ENCODE measurements at regions not wholly inside any gene's neighbourhood (a gene's known extent, or its start where the extent isn't known, plus 50 kb on each side); places are given as distances from the start of the nearest gene placed in this dataset.

DNA sequence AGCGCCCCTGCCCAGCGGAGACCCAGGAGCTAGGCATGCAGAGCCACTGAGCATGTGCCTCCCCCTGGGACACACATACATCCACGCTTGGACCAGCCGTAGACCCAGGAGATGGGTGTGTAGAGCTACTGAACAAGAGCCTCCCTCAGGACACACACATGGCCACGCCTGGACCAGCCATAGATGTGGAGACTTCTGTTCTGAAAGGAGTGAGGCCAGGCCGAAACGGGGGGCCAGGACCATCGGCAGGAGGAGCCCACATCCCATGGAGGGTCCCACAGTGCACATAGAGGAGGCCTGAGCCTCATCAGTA lies 340.4 kb downstream of the TCERG1L start:
- no peak for DNase-seq (ENCODE audit: low spot score)

DNA sequence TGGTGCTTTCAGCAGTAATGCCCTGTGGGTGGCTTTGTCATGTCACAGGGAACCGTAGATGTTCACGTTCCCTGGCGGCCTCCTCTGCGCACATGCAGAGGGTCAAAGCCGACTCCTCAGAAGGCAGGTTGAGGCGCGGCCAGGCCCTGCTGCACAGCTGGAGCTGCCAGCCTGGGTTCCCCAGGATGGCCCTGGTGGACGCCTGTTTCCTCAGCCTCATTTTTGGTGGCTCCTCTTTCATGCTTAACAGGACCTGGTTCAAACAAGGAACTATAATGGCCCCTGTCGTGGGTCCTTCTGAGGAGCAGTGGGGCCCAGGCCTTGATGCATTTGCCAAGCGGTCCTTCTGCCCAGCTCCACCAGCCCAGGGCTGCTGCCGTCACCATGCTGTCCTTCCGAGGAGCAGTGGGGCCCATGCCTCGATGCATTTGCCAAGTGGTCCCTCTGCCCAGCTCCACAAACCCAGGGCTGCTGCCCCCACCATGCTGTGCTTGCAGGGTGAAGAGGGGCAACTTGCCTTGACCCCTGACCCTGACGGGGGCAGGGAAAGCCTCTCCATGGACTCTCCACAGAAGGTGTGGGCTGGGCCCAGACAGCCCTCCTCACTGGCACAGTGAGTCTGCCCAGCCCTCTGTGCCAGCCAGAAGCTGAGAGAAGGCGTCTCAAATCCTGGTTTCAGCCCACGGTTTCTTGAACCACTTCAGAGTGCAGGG lies 338.2 kb downstream of the TCERG1L start:
- no peak for DNase-seq (ENCODE audit: low spot score)

- no peak for DNase-seq (ENCODE audit: low spot score)
Measured at GRCh38 chr10:130974166-130974565, 337.4 kb downstream of the TCERG1L start.

DNA sequence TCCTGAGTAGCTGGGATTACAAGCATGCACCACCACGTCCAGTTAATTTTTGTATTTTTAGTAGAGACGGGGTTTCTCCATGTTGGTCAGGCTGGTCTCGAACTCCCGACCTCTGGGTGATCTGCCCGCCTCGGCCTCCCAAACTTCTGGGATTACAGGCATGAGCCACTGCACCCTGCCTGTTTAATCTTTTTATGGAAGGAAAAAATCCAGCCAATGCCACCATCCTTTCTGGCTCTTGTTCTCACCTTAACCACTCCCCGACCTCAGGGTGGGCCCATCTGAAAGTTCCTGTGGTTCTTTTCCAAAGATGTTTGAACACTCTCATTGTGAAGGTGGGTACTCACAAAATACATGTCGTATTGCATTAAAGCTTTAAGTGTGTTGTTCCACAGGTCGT lies 336.2 kb downstream of the TCERG1L start:
- DNase-seq (ENCODE audit: low spot score): peak; percentile 78

GRCh38 chr10:130982802-130983201 lies 328.7 kb downstream of the TCERG1L start:
- no peak for DNase-seq (ENCODE audit: low spot score)

GRCh38 chr10:130983749-130984148 lies 327.8 kb downstream of the TCERG1L start:
- no peak for DNase-seq (ENCODE audit: low spot score)

DNA sequence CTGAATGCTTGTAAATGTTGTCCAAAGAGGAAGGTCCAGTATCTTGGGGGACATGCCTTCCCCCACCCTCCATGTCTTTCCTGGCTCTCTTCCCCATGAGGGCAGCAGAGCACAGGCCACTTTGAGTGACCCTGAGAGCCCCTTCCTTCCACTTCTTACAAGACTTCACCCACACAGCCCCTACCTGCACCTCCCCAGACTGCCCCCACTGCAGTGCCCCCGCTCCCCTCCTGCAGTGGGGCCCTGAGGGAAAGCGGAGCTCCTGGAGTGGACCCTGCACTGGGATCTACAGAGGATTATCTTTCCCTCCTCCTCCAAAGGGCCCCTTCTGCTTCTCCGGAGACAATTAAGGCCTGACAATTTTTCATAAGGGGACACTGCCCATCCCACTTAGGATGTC lies 326.8 kb downstream of the TCERG1L start:
- peak; percentile 76 for DNase-seq (ENCODE audit: low spot score)

- DNase-seq (ENCODE audit: low spot score): peak; percentile 74
Measured at GRCh38 chr10:130985158-130985753, 326.3 kb downstream of the TCERG1L start.

- DNase-seq (ENCODE audit: low spot score): no peak
Measured at GRCh38 chr10:130986846-130987245, 324.7 kb downstream of the TCERG1L start.

DNA sequence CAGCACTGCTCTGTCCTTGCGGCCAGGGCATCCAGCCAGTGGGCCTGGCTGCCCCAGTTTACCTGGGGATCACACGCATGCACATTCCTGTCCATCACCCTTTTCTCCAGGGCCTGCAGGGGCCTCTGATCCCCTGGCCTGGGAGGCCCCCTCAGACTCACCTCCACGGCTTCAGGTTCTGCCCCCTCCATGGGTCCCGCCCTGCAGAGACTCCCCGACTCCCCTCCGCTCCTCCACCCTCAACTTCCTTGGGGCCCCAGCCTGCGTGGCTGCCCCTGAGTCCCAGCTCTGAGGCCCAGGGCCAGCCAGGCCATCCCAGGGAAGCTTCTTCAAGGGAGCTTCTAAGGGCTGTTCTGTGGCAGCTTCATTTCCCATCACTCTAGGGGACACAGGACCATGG lies 324.1 kb downstream of the TCERG1L start:
- DNase-seq (ENCODE audit: low spot score): no peak

DNA sequence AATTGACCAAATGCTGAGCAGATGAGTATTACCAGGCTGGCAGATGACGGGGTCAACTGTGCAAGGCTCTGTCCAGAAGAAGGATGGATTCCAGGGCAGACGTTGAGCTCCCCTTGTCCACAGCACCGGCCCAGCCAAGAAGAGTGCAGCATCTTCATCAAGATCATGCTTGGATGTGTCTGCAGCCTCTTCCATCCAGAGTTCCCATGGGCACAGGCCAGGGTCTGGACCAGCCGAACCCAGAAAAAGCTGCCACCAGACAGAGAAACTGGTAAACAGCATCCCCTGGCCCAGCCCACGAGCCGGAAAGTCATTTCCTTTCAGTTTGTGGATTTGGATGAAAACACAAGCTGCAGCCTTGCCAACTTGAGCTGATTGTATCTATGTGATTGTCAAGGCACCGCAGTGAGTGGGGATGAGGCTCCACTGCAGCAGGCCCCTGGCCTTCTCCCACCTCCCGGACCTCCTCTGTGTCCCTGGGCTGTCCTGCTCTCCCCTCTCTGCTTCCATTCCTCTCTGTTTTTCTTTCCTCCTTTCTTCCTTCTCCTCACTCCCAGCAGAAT lies 321.8 kb downstream of the TCERG1L start:
- no peak for DNase-seq (ENCODE audit: low spot score)

GRCh38 chr10:130990486-130990885 lies 321.0 kb downstream of the TCERG1L start:
- no peak for DNase-seq (ENCODE audit: low spot score)

- DNase-seq (ENCODE audit: low spot score): no peak
Measured at GRCh38 chr10:130992802-130993523, 318.6 kb downstream of the TCERG1L start.

DNA sequence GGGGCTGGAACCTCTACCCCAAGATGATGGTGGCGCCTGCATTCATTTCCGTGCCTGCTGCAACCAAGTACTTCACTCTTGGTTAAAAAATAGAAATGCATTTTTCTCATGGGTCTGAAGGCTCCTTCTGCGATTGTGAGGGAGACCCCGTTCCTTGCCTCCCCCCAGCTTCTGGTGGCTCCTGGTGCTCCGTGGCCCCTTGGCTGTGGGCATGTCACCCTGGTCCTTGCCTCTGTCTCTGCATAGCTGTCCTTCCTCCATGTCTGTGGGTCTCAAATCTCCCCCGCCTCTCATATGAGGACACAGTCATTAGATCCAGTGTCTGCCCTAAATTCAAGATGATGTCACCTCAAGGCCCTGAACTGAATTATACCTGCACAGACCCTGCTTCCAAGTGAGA lies 317.9 kb downstream of the TCERG1L start:
- DNase-seq (ENCODE audit: low spot score): peak; percentile 53

DNA sequence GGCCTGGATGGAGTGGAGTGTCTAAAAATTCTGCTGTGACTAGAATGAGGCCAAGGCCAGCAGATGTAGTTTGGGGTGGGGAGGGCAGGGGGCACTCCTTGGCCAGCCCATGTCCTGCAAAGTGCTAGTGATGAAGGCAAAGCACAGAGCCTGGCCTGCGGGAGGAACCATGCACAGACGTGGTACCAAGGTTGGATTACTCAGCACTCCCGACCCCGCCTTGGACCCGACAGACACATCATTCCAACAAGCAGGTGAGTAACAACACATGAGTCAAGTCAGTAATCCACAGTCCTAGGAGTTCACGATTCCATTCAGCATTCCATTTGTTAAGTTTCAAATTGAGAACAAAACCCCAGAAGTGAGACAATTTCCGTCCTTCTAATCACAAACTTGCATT lies 317.3 kb downstream of the TCERG1L start:
- DNase-seq (ENCODE audit: low spot score): peak; percentile 55

- DNase-seq (ENCODE audit: low spot score): no peak
Measured at GRCh38 chr10:130994845-130995244, 316.7 kb downstream of the TCERG1L start.

DNA sequence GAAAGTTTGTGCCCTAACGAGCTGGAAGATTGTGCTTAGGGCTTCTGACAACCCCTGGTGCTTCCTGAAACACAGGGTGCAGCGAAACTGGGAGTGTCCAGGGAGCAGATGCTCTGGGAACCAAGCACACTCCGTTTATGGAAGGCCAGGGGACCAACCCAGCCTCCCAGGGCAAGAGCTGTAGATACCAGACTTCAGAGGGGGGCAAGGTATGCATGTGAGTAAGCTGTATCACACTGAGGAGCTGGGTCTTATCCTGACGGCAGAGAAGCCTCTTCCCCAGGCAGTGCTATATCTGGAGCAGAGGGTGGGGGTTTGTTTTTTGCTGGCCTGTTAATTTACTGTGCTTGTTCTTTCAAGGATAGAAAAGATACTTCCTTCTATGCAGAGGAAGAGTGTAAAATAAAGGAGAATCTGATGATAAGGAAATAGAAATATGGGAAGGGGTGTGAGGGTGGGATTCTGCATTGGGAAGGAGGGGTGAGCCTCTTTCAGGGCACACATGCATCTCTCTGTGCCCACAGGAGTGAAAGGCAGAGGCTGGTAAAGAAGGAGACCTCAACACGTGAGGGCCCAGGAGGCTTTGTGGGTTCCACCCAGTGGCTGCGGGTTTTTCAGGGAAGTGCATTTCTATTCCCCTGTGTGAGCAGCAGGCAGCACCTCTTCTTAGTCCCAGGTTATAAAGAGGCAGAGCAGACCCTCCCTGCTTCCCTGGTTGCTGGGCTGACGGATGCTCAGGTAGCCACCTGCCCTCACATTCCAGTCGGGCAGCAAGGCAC lies 314.1 kb downstream of the TCERG1L start:
- DNase-seq (ENCODE audit: low spot score): peak; percentile 35

GRCh38 chr10:130998046-130998435 lies 313.5 kb downstream of the TCERG1L start:
- peak; percentile 59 for DNase-seq (ENCODE audit: low spot score)

GRCh38 chr10:130998642-130999041 lies 312.9 kb downstream of the TCERG1L start:
- DNase-seq (ENCODE audit: low spot score): peak; percentile 69

DNA sequence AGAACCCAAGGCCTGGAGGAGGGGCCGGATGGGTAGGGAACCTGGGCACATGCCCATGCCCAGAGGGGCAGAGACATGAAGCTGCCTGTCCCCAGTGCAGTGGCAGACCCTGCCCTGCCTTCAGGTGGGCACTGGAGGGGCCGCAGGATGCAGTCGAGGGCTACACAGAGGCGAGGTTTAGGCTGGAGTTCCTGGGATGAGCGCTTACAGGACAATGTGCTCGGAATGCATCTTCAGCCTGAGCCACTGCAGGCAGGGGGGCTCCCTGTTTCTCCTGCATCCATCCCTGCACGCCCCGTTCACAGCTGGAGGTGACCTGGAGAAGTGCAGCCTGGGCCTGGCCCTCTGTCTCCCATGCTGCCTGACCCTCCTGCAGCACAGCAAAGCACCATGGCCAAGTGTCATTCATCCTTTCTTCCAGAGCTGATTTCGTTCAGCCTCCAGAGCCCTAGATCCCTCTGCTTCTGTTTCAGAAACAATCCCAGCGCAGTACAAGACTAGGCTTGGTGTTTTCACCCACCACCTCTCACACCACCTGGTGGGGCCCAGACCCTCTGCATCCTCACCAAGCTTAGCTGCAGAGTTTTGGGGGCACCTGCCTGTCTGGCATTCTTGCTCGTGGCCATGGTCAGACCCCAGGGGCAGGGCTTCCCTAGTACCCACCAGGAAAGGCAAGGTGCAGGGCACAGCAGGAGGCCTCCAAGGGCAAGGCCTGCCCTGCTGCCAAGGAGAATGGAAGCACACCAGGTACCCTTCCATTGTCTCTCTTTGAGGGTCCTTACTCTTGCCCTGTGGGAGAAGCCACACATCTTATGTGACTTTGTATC lies 311.9 kb downstream of the TCERG1L start:
- DNase-seq (ENCODE audit: low spot score): peak; percentile 69

DNA sequence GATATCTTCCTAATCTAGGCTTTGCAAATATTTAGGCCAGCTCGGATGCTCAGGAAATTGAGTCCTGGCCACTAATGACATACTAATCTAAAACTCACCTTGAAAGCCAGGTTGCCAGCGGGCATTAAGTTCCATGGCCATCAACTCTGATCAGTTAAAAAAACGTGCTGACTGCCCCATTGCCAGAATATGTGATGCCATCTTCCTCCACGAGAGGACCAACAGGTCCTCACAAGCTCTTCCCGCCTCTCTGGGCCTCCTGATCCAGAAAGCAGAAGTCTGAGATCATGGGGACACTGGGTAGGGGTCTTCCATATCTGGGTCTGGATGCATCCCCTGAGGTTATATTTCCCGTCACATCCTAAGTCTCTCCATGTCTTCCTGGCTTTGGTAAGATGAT lies 311.3 kb downstream of the TCERG1L start:
- DNase-seq (ENCODE audit: low spot score): no peak

Measured in mesenteric fat pad (tissue), 1 donor.